ENCODE measurements at regions not wholly inside any gene's neighbourhood (a gene's known extent, or its start where the extent isn't known, plus 50 kb on each side); places are given as distances from the start of the nearest gene placed in this dataset.
"Not testable (repeated sequence)": the region's sequence is repeated elsewhere in the genome, so short reads cannot be mapped to it uniquely, and the experiment has no call there.

- no peak for TF ChIP-seq CTCF (IDR thresholded peaks at IDR 0.05; ENCODE audit: extremely low read depth, insufficient read depth, missing control alignments)
- in situ Hi-C loops (cut with MboI; ENCODE audit: low pct_unique_long_range_greater_than_20kb, low sequenced_read_pairs, unreplicated experiment) = no loop called here
- DNase-seq (ENCODE audit: low spot score) = no peak
Observed at GRCh38 chr15:23869396-23869795, 182.3 kb upstream of the NDN start.

GRCh38 chr15:23873613-23874012 is 186.5 kb upstream of the NDN start:
- in situ Hi-C loops (cut with MboI; ENCODE audit: low pct_unique_long_range_greater_than_20kb, low sequenced_read_pairs, unreplicated experiment); DNase-seq (ENCODE audit: low spot score): not testable (repeated sequence)

- in situ Hi-C loops (cut with MboI; ENCODE audit: low pct_unique_long_range_greater_than_20kb, low sequenced_read_pairs, unreplicated experiment) = no loop called here
- peak; percentile 23 for TF ChIP-seq CTCF (IDR thresholded peaks at IDR 0.05; ENCODE audit: extremely low read depth, insufficient read depth, missing control alignments)
- no peak for DNase-seq (ENCODE audit: low spot score)
Observed at GRCh38 chr15:23877502-23878412, 190.7 kb upstream of the NDN start.

- DNase-seq (ENCODE audit: low spot score) = no peak
- no peak for TF ChIP-seq CTCF (IDR thresholded peaks at IDR 0.05; ENCODE audit: extremely low read depth, insufficient read depth, missing control alignments)
- in situ Hi-C loops (cut with MboI; ENCODE audit: low pct_unique_long_range_greater_than_20kb, low sequenced_read_pairs, unreplicated experiment) = no loop called here
Observed at GRCh38 chr15:23881291-23881690, 194.2 kb upstream of the NDN start.

- in situ Hi-C loops (cut with MboI; ENCODE audit: low pct_unique_long_range_greater_than_20kb, low sequenced_read_pairs, unreplicated experiment) = no loop called here
- DNase-seq (ENCODE audit: low spot score) = no peak
- TF ChIP-seq CTCF (IDR thresholded peaks at IDR 0.05; ENCODE audit: extremely low read depth, insufficient read depth, missing control alignments) = no peak
Observed at GRCh38 chr15:23890218-23890617, 203.1 kb upstream of the NDN start.

GRCh38 chr15:23897091-23897490 is 210.0 kb upstream of the NDN start:
- no peak for DNase-seq (ENCODE audit: low spot score)
- no peak for TF ChIP-seq CTCF (IDR thresholded peaks at IDR 0.05; ENCODE audit: extremely low read depth, insufficient read depth, missing control alignments)
- in situ Hi-C loops (cut with MboI; ENCODE audit: low pct_unique_long_range_greater_than_20kb, low sequenced_read_pairs, unreplicated experiment) = no loop called here

- DNase-seq (ENCODE audit: low spot score) = no peak
- in situ Hi-C loops (cut with MboI; ENCODE audit: low pct_unique_long_range_greater_than_20kb, low sequenced_read_pairs, unreplicated experiment) = no loop called here
- no peak for TF ChIP-seq CTCF (IDR thresholded peaks at IDR 0.05; ENCODE audit: extremely low read depth, insufficient read depth, missing control alignments)
Observed at GRCh38 chr15:23897531-23897930, 210.4 kb upstream of the NDN start.
